GM12865 (cell line): ENCODE measurements at regions not wholly inside any gene's neighbourhood (a gene's known extent, or its start where the extent isn't known, plus 50 kb on each side); places are given as distances from the start of the nearest gene placed in this dataset.

Experiments used
- DNase-seq: peaks from one replicate; pipeline ENCODE4 v3.0.0; 2010; ENCODE audit warnings: low read depth
- H3K4me3 ChIP-seq: 2 replicates; pipeline ENCODE4 v1.5.1; 2011; ENCODE audit warnings: mild to moderate bottlenecking, low read depth, low read length, control low read depth
- CTCF ChIP-seq: IDR thresholded peaks from 2 replicates; pipeline ENCODE4 v1.5.1; 2011; ENCODE audit warnings: low read length, control low read depth, low read depth, inconsistent platforms; ENCODE audit not compliant: insufficient read depth; ENCODE audit errors: missing control alignments

GRCh38 chr3:106719077-106719476 is 658.2 kb upstream of the CCDC54 start:
- no peak overlapping the region for H3K4me3 ChIP-seq
- no peak for DNase-seq
- no peak for TF ChIP-seq CTCF

GRCh38 chr3:106719583-106719982 is 657.7 kb upstream of the CCDC54 start:
- no peak for DNase-seq
- H3K4me3 ChIP-seq: no peak overlapping the region
- TF ChIP-seq CTCF: no peak

GRCh38 chr3:106720510-106720909 is 656.7 kb upstream of the CCDC54 start:
- no peak for DNase-seq
- no peak overlapping the region for H3K4me3 ChIP-seq
- TF ChIP-seq CTCF: no peak

GRCh38 chr3:106725566-106725965 is 651.7 kb upstream of the CCDC54 start:
- DNase-seq: no peak
- no peak overlapping the region for H3K4me3 ChIP-seq
- TF ChIP-seq CTCF: no peak

- TF ChIP-seq CTCF: no peak
- DNase-seq: no peak
- H3K4me3 ChIP-seq: no peak overlapping the region
These were observed 648.7 kb upstream of the CCDC54 start for GRCh38 chr3:106728315-106729098.

- H3K4me3 ChIP-seq: no peak overlapping the region
- no peak for DNase-seq
- no peak for TF ChIP-seq CTCF
These were observed 647.8 kb upstream of the CCDC54 start for GRCh38 chr3:106729481-106729880.

GRCh38 chr3:106731230-106731629 is 646.0 kb upstream of the CCDC54 start:
- DNase-seq: no peak
- H3K4me3 ChIP-seq: no peak overlapping the region
- no peak for TF ChIP-seq CTCF
